ENCODE measurements at regions not wholly inside any gene's neighbourhood (a gene's known extent, or its start where the extent isn't known, plus 50 kb on each side); places are given as distances from the start of the nearest gene placed in this dataset.

GRCh38 chr12:105440037-105440664 lies 109.7 kb downstream of the C12orf75 start:
- no peak for TF ChIP-seq GATA2 (IDR thresholded peaks at IDR 0.05; ENCODE audit: low read depth, low read length)
- TF ChIP-seq GATA3 (IDR thresholded peaks at IDR 0.05; ENCODE audit: low read depth, low read length), result no peak

Data from SH-SY5Y (cell line).